A673 (cell line): ENCODE measurements at regions not wholly inside any gene's neighbourhood (a gene's known extent, or its start where the extent isn't known, plus 50 kb on each side); places are given as distances from the start of the nearest gene placed in this dataset.

Source experiments
- CTCF ChIP-seq: fragments of 300-800, 200-600 bp; sonication (generic); conservative IDR thresholded peaks from 2 replicates; pipeline ENCODE4 v1.5.1; 2017; ENCODE audit warnings: low read depth, mild to moderate bottlenecking, antibody characterized with exemption, low read length, moderate library complexity, mixed read lengths
- EZH2 ChIP-seq: fragments of 200-600 bp; sonication (generic); IDR thresholded peaks from 2 replicates; pipeline ENCODE4 v1.6.1; 2017; ENCODE audit warnings: borderline replicate concordance, low read depth, mild to moderate bottlenecking, mixed read lengths, antibody characterized with exemption, low read length; ENCODE audit not compliant: poor library complexity, severe bottlenecking

- TF ChIP-seq EZH2 = no peak
- TF ChIP-seq CTCF = no peak
Observed at GRCh38 chr7:20892776-20893175, 106.1 kb upstream of the SP8 start.
